IPS DF 19.7 (cell line): ENCODE measurements at regions not wholly inside any gene's neighbourhood (a gene's known extent, or its start where the extent isn't known, plus 50 kb on each side); places are given as distances from the start of the nearest gene placed in this dataset.

ENCODE experiments used
- DNase-seq: peaks from one replicate; pipeline ENCODE4 v3.0.0-alpha.2; 2013; ENCODE audit warnings: low read depth, low spot score

- DNase-seq = no peak
These were observed 187.2 kb downstream of the CENPW start for GRCh38 chr6:126526996-126527606.

DNA sequence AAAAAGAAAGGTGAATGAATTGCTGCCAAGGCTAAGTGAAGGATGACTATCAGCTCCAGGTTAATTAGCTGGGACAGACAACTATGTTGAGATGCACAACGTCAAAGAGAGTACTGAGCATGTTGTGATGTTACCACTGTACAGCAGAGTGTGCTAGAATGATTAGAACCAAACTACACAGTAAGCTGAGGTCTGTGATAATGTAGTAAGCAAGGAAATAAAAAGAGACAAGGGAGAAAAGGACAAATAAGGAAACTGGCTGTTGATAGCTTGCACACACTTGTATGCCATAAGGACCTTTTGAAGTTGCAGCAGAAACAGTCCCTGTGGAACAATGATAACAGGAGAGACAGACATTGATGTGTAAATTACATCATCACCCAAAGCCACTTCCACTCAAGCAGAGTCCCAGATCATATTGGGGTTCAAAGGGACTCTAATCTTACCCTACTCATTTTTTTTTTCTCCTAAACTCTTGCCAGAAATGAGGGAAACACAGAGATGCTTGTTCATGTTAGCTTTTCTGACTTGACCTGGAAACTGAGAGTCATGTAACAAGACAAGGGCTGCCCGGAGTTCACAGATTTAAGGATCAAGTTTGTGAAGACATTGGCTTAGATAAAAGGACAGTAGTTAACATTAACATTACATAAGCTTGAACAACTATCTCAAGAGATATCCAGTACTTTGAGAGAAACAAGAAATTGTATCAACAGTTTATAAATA, 189.9 kb downstream of the CENPW start:
- DNase-seq = no peak

- DNase-seq = no peak
These were observed 190.9 kb downstream of the CENPW start for GRCh38 chr6:126530775-126531174.

DNA sequence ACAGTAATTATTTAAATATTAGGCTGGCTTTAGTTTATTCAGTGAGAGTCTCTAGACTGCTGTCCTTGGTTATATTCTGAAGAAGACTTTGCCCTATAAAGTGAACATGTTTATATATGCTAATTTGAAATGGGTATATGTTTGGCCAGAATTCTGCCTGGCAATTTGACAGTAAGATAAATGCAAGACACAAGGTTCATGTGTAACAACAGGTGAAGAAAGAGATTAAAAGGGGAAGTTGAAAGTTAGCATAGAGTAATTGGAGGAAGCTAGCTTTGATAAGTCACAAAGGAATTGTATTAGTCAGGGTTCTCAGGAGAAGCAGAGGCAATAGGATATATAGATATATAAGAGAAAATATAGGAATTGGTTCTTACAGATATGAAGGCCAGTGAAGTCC, 191.4 kb downstream of the CENPW start:
- DNase-seq = no peak

GRCh38 chr6:126531840-126532239, 191.9 kb downstream of the CENPW start:
- DNase-seq = no peak

DNA sequence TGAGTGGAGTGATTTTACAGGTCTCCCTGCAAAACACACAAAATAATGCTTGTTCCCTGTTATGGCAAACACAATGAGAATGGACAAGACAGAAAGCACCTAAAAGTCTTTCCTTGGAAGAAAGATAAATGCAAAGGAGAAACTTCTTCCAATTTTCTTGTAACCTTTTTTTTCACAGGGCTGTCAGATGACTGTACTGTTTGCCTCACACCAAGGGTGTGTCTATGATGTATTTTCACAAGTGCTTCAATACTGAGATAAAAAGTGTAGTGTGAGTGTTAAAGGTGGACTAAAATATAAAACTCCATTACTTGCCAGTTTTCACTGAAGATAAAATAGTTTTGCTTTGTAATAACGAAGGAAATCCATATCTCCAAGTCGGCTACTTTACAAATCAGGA, 194.5 kb downstream of the CENPW start:
- DNase-seq = no peak

GRCh38 chr6:126535138-126535537, 195.2 kb downstream of the CENPW start:
- no peak for DNase-seq

GRCh38 chr6:126535595-126535994, 195.7 kb downstream of the CENPW start:
- no peak for DNase-seq

- no peak for DNase-seq
These were observed 197.3 kb downstream of the CENPW start for GRCh38 chr6:126537061-126537816.

- DNase-seq = no peak
These were observed 199.1 kb downstream of the CENPW start for GRCh38 chr6:126539022-126539421.

- no peak for DNase-seq
These were observed 200.2 kb downstream of the CENPW start for GRCh38 chr6:126540161-126540560.

DNA sequence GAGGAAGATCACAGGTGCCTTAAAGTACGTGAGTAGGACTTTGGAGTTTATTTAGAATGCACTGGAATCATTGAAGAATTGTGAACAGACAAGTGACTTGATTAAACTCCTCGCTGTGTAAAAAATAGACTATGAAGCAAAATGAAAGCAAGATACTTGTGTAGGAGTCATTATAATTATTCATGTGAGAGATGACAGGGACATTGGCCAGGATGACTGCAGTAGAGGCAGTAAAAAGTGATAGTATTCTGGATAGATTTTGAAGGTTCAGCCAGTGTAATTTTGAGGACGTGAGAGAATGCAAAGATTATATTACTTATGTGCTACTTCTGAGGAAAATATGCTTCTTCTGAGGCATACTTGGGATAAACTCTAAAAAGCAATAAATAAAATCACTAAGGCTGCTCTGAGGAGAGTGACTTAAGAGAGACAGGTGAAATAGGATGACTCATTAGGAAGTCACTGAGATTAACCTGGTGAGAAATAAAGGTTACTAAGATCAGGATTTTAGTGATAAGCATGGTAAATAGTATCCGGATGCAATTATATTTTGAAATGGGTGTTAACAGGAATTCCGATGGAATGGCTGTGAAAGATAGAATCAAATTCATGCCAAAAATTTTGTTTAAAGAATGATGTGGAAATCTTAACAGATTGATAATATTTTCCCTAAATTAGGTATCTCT, 202.0 kb downstream of the CENPW start:
- DNase-seq = no peak

DNA sequence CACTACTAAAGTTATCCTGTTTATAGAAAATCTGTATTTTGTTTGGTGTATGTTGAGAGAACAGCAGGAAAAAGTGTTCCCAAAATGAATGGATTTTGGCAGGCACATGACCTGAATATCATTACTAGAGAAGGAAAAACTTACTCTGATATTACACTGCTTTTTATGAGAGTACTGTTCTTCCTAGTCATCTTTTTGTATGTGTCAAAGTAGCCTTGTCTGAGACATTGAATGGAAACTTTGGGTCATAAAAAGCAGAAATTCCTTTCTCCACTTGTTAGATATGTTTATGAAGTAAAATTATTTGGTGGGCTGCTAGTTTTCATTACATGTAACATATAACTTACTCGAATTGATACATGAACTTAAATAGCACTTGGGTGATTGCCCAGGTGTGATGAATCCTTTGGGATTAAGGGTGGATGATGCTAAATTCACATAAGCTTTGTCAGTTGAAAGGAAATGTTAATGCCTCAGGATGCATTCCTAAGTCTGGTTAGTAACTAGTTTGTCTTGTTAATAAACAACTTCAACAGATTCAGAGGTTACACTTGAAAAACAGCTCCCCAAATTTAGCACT, 206.7 kb downstream of the CENPW start:
- DNase-seq = no peak

DNA sequence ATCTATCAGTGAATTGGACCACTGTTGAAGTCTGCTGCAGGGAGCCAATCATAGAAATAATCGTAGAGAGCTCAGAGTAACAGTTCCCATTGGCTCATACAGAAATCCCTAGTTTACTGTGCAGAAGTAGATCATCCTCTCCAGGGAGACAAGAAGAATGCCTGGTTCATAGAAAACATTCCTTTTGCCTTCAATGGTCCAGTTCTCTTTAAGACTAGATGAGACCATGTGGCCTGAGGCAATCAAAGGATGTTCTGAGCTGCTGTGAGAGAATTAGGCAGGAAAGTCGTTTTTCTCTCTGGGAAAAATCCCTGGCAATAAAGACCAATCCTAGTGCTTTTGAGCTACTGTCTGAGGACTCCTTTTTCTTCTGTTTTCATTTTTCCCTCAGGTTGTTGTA, 208.4 kb downstream of the CENPW start:
- no peak for DNase-seq

GRCh38 chr6:126550323-126550722, 210.4 kb downstream of the CENPW start:
- DNase-seq = no peak

- no peak for DNase-seq
These were observed 211.9 kb downstream of the CENPW start for GRCh38 chr6:126551832-126552231.

DNA sequence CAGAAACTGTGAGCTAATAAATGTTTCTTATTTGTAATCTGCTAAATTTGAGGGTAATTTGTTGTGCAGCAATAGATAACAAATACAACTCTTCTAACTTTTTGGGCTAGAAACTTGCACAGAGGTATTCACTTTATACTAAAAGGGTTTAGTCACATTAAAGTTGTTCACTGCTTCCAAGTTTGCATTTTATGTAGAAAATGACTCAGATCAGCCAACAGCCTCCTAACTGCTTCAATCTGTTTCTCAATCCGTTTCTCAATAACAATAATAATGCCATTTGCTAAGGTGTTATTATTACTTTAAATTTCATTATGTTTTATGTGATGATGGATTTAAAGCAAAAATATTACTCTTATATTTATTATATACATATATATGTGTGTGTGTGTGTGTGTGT, 213.9 kb downstream of the CENPW start:
- no peak for DNase-seq

DNA sequence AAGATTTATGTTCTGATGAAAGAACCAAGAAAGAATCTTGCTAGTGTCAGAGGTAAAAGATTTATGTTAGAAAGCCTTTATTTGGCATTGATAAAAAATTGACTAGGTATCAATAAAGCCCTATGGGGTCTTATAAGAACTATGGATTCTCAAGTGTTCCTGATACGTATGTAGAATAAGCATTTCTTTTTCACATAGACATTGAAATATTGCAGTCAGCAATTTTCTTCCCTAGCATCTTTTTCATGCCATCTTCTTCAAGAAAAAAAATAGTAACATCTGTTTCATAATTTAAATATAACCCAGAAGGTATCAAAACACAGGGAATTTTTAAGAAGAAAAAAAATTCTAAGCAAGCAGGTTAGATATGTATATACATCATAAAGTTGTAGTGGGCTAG, 230.6 kb downstream of the CENPW start:
- no peak for DNase-seq

DNA sequence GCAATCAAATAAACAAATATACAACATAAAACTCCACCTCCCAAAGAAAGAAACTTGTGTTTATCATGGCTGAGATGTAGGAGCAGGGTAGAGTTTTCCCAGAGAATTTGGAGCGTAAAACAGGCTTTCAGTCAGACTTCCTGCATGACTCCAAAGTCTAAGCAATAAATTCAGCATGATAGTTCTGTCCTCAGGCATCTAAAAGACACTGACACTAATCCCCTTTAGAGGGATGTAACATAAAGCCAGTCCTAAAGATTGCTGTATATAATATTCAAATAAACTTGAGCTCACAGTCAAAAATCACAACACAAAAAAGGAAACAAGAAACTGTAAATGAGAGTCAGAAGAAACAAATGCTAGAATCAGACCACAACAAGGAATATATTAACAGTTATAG, 234.4 kb downstream of the CENPW start:
- DNase-seq = no peak

- DNase-seq = no peak
These were observed 241.4 kb downstream of the CENPW start for GRCh38 chr6:126581316-126581715.

GRCh38 chr6:126600258-126600916, 260.5 kb downstream of the CENPW start:
- DNase-seq = no peak
